ENCODE measurements at regions not wholly inside any gene's neighbourhood (a gene's known extent, or its start where the extent isn't known, plus 50 kb on each side); places are given as distances from the start of the nearest gene placed in this dataset.
"Not testable (repeated sequence)": the region's sequence is repeated elsewhere in the genome, so short reads cannot be mapped to it uniquely, and the experiment has no call there.

DNA sequence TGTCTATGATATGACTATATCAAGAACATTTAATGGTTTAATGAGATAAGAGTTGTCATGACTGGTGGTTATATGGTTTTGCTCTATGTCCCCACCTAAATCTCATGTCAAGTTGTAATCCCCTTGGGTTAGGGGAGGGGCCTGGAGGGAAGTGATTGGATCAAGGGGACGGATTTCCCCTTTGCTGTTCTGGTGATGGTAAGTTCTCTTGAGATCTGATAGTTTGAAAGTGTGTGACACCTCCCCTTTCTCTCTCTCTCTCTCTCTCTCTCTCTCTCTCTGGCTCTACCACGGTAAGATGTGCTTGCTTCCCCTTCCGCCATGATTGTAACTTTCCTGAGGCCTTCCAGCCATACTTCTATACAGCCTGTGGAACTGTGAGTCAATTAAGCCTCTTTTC lies 803.4 kb downstream of the TRIML1 start:
- no peak for DNase-seq (ENCODE audit: low spot score)
- intact Hi-C loops (cut with DNase I): no loop called here
- no peak for ATAC-seq

GRCh38 chr4:188949596-188949995 lies 810.4 kb downstream of the TRIML1 start:
- no peak for DNase-seq (ENCODE audit: low spot score)
- intact Hi-C loops (cut with DNase I): no loop called here
- ATAC-seq: no peak

DNA sequence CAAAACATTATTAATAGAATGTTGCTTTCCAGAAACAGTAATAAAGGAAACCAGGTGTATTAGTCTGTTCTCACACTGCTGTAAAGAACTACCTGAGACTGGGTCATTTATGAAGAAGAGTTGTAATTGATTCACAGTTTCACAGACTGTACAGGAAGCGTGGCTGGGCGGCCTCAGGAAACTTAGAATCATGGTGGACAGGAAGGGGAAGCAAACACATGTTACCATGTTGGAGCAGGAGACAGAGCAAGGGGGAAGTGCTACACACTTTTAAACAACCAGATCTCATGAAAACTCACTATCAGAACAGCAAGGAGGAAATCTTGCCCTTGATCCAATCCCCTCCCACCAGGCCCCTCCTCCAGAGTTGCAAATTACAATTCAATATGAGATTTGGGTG lies 815.8 kb downstream of the TRIML1 start:
- ATAC-seq (no peak), DNase-seq (ENCODE audit: low spot score) (no peak)
- intact Hi-C loops (cut with DNase I): no loop called here

GRCh38 chr4:188956566-188956965 lies 817.3 kb downstream of the TRIML1 start:
- intact Hi-C loops (cut with DNase I): no loop called here
- DNase-seq (ENCODE audit: low spot score) (no peak), ATAC-seq (no peak)

GRCh38 chr4:188958346-188958745 lies 819.1 kb downstream of the TRIML1 start:
- no peak for ATAC-seq
- intact Hi-C loops (cut with DNase I): no loop called here
- no peak for DNase-seq (ENCODE audit: low spot score)

DNA sequence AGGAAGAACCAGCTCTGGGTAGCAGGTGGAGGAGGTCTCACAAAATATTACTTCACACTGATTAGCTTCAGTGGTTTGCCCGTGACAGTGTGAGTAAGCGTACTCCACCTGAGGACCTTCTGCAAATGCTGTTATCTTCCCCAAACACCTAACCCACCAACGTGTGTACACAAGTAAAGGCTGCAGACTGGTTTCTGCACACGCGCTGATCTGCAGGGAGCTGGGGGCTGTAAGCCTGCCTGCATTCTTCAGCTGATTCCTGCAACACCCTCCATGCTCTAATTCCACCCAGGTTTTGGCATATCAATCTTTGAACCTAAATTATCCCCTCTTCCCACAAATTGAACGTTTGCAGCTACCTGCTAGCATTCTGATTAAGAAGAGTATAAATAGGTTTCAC lies 820.2 kb downstream of the TRIML1 start:
- no peak for DNase-seq (ENCODE audit: low spot score)
- intact Hi-C loops (cut with DNase I): no loop called here
- no peak for ATAC-seq

DNA sequence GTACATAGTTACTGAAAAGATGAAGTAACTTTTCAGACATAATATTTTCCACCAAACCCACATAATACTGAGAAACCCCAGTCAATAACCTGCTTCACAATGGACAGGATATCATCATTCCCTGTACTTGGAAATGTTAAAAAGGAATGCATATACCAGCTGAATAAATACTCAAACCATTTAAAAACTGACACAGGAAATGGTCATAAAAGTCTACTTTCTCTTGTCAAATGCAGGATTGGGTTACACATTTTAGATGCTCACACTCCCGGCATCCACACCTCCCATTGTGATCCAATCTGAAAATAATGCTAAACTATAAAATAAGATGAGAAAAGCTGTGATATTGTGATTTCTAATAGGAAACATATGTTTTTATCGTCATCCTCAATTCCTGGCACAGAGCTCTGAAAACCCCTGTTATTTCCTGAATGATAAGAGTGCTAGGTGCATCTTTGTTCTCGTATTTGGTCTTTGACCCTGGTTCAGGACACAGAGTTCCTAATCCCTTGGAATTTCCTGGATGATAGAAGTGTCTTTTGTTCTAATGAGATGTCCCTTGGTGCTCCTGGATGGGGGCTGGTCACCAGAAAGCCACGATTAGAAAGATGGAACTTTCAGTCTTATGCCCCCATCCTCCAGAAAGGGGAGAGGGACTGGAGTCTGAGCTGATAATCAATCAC lies 821.3 kb downstream of the TRIML1 start:
- ATAC-seq: no peak

GRCh38 chr4:188971125-188971524 lies 831.9 kb downstream of the TRIML1 start:
- DNase-seq (ENCODE audit: low spot score) (no peak), ATAC-seq (no peak)
- intact Hi-C loops (cut with DNase I): no loop called here

More for the DNA sequence above, 821.3 kb downstream of the TRIML1 start:
- intact Hi-C loops (cut with DNase I): no loop called here
- DNase-seq (ENCODE audit: low spot score): no peak

- no peak for ATAC-seq
- intact Hi-C loops (cut with DNase I): no loop called here
Measured at GRCh38 chr4:188975271-188975670, 836.0 kb downstream of the TRIML1 start.

DNA sequence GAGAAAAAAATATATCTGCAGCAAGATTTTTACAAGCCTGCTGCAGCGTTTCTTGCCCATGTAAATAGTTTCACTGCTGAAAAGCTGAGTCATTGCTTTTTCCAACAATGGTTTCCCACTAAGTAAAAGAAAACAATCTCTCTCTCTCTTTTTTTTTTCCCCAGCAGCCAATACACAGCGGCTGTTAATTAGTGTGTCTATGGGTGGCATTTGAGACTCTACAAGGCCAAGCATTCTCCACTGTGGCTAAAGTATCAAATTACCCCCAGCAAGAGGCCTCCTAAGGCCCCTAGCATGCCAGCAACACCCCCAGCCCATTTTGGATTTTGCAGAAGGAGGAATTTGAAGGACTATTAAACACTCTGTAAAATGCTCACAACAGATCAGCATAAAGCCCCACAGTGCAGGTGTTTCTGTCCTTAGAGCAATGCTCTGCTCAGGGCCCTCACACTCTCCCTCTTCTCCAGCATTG lies 837.4 kb downstream of the TRIML1 start:
- intact Hi-C loops (cut with DNase I): no loop called here
- no peak for ATAC-seq
- no peak for DNase-seq (ENCODE audit: low spot score)

More at GRCh38 chr4:188975271-188975670, 836.0 kb downstream of the TRIML1 start:
- no peak for DNase-seq (ENCODE audit: low spot score)

DNA sequence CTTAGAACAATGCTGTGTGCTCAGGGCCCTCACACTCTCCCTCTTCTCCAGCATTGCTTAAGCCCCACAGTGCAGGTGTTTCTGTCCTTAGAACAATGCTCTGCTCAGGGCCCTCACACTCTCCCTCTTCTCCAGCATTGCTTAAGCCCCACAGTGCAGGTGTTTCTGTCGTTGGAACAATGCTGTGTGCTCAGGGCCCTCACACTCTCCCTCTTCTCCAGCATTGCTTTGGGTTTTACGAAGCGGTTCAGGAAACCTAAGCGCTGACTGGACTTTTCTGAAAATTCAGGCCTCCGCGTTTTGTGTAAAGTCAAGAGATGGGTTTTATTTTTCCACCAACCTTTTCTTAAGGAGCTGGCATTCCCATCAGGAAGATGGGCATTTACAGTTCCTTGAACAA lies 838.0 kb downstream of the TRIML1 start:
- DNase-seq (ENCODE audit: low spot score); ATAC-seq; intact Hi-C loops (cut with DNase I): not testable (repeated sequence)

- intact Hi-C loops (cut with DNase I): no loop called here
- DNase-seq (ENCODE audit: low spot score) (no peak), ATAC-seq (no peak)
Measured at GRCh38 chr4:188984518-188984917, 845.3 kb downstream of the TRIML1 start.

GRCh38 chr4:188986271-188986689 lies 847.0 kb downstream of the TRIML1 start:
- intact Hi-C loops (cut with DNase I): no loop called here
- ATAC-seq: no peak
- no peak for DNase-seq (ENCODE audit: low spot score)

GRCh38 chr4:188987011-188987410 lies 847.8 kb downstream of the TRIML1 start:
- intact Hi-C loops (cut with DNase I): no loop called here
- DNase-seq (ENCODE audit: low spot score) (no peak), ATAC-seq (no peak)

DNA sequence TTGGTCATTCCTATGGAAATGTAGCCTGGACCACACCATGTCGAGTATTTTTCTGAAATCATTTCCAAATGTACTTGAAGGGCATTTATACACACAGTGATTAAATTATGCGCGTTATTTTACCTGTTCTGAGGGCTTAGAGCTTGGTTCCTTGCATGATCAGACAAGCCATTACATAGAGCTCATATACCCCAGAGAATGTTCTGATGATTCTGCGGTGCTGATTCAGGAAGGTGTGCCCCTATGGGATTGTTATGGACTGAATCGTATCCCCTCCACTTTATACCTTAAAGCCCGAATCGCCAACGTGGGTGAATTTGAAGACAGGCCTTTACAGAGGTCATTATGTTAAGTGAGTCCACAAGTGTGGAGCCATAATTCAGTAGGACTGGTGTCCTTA lies 848.9 kb downstream of the TRIML1 start:
- ATAC-seq (no peak), DNase-seq (ENCODE audit: low spot score) (no peak)
- intact Hi-C loops (cut with DNase I): no loop called here

DNA sequence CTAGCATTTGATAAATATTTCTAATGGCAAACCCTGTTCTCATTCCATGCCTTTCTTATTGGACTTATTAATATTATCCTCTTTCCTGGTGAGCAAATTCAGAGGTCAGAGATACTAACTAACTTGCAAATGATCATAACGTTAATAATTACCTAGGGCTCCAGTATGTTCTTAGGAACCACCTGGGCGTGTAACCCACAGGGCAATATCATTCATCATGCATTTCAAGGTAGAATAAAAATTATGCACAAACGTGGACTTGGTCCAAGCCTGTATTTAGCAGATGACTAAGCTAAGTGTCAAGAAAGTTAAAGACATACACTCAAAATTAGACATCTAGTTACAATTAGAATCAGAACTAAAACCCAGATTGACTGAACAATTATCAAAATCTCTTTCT lies 850.1 kb downstream of the TRIML1 start:
- ATAC-seq (no peak), DNase-seq (ENCODE audit: low spot score) (no peak)
- intact Hi-C loops (cut with DNase I): no loop called here

GRCh38 chr4:188992706-188993105 lies 853.5 kb downstream of the TRIML1 start:
- intact Hi-C loops (cut with DNase I): no loop called here
- DNase-seq (ENCODE audit: low spot score) (no peak), ATAC-seq (no peak)

DNA sequence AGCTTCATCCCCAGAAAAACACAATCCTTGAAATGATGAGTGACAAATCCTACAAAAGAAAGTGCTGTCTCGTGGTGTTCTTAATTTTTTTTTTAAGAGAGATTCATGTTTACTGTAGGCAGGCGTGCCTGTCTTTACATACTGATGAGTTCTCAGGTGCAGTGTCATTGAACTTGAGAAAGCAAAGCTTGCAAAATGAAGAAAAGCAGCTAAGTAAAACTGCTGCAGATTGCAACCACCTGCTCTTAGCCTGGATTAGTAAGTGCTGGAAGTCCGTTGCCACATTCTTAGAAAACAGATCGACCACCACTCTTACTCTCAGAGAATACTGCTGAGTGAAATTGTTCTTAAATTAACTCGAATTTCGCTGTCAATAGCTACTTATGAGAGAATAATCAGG lies 854.6 kb downstream of the TRIML1 start:
- DNase-seq (ENCODE audit: low spot score) (no peak), ATAC-seq (no peak)
- intact Hi-C loops (cut with DNase I): no loop called here

GRCh38 chr4:189001283-189001970 lies 862.2 kb downstream of the TRIML1 start:
- DNase-seq (ENCODE audit: low spot score): no peak
- no peak for ATAC-seq
- intact Hi-C loops (cut with DNase I): no loop called here

DNA sequence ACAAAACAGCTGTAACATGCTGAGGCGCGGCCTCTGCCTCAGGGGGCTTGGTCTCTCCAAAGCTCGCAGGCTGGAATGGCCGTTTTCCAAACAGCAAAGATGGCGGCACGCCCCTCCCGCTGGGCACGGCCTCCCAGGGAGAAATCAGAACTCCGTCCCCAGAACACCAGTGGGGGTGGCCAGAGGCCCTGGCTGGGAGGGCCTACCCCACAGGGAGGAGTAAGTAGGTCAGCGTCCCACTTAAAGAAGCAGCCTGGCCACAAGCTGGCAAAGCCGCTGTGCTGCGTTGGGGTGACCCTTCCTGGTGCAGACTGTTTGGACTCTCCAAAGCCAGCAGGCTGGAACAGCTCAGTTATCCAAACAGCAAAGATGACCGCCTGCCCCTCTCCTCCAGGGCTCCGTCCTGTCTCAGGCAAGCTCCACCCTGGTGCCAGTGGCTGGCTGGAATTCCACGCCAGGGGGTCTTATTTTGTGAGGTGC lies 862.8 kb downstream of the TRIML1 start:
- DNase-seq (ENCODE audit: low spot score) (no peak), ATAC-seq (no peak)
- intact Hi-C loops (cut with DNase I): no loop called here

DNA sequence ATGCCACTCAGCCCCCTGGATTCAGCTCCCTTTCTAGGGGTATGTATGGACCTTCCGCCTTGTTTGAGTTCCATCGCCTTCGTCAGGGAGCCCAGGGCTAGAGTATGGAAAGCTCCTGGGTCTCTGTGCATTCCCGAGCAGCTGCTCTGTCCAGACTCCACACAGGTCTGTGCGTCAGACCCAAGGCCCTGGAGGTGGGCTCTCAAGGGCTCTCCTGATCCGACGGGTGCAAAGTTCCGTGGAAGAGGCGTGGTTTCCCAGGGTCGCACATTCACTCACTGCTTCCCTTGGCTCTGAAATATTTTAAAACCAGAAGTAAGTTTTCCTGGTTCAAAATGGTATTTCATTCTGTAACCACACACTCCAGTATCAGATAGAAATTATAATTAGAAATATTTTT lies 863.2 kb downstream of the TRIML1 start:
- intact Hi-C loops (cut with DNase I): no loop called here
- ATAC-seq (no peak), DNase-seq (ENCODE audit: low spot score) (no peak)

All from sciatic nerve (tissue), 2 donors.